Right lobe of liver (tissue), 6 donors: ENCODE measurements at regions not wholly inside any gene's neighbourhood (a gene's known extent, or its start where the extent isn't known, plus 50 kb on each side); places are given as distances from the start of the nearest gene placed in this dataset.

Source experiments
- ATAC-seq, 4 donors: fragments of 200-7000 bp; cut with Tn5 transposase; one replicate each; pipeline ENCODE4 v1.9.1; 2020; ENCODE audit warnings: mild to moderate bottlenecking in 4 of 4, moderate library complexity in 4 of 4
- DNase-seq, 3 donors: peaks; one replicate each; pipeline ENCODE4 v3.0.0-alpha.2; 2020
- H3K27ac ChIP-seq, 3 donors: fragments of 200-600 bp; one replicate each; pipeline ENCODE4 v1.8.0; 2022
- H3K27me3 ChIP-seq, 2 donors: fragments of 200-600 bp; one replicate each; pipeline ENCODE4 v1.8.0; 2022
- H3K36me3 ChIP-seq, 4 donors: fragments of 200-600 bp; sonication (generic) in 1 of 4; one replicate each; pipeline versions ENCODE4 v1.5.1 to v1.8.0; 2017 to 2022; ENCODE audit warnings: control low read depth in 1 of 4
- H3K4me1 ChIP-seq, 4 donors: fragments of 200-600 bp; sonication (generic) in 1 of 4; one replicate each; pipeline versions ENCODE4 v1.5.1 to v1.8.0; 2017 to 2022; ENCODE audit warnings: control low read depth in 1 of 4
- H3K4me3 ChIP-seq, 3 donors: fragments of 200-600 bp; one replicate each; pipeline ENCODE4 v1.8.0; 2022
- H3K9me3 ChIP-seq, 4 donors: fragments of 200-600 bp; sonication (generic) in 1 of 4; one replicate each; pipeline versions ENCODE4 v1.5.1 to v1.8.0; 2017 to 2022; ENCODE audit warnings: control low read depth in 1 of 4
- CTCF ChIP-seq, 4 donors: fragments of 200-600 bp in 3 of 4; fragments of 450-650 bp in 1 of 4; IDR thresholded peaks; one replicate each; pipeline versions ENCODE4 v1.5.1 to v1.8.0; 2016 to 2022; ENCODE audit warnings: antibody characterized with exemption in 4 of 4, mild to moderate bottlenecking in 2 of 4
- POLR2A ChIP-seq: fragments of 450-650 bp; IDR thresholded peaks from one replicate; pipeline ENCODE4 v1.6.1; 2017; ENCODE audit warnings: antibody characterized with exemption, mild to moderate bottlenecking
- WGBS: methylation state at CpG from one replicate; pipeline ENCODE4 v1.1.6; 2018; ENCODE audit warnings: low coverage, low lambda C conversion rate; ENCODE audit not compliant: insufficient coverage; ENCODE audit errors: missing lambda C conversion rate; 5-methylcytosine and 5-hydroxymethylcytosine counted together
- intact Hi-C, 2 donors: fragments of 100-400 bp; cut with DNase I; formaldehyde crosslinking; loops; one replicate each; pipeline versions ENCODE4 v1.11.2 to v1.14.1; 2022
- donor health status: DM: no; HTN: yes; CAD: no.
- donor health status: DM: no; HTN: no; CAD: no.
- donor health status: DM: no; HTN: no; CAD: no.
- donor health status: DM: no; HTN: yes; CAD: no.
- donor health status: DM: no; HTN: yes; CAD: no.

GRCh38 chr2:176388861-176389260 lies 119.6 kb downstream of the MTX2 start:
- TF ChIP-seq POLR2A, result no peak
- no peak for TF ChIP-seq CTCF (IDR thresholded peaks at IDR 0.05)
- H3K27me3 ChIP-seq, result no peaks in the 10 kb centered on the region
- DNase-seq, result no peak
- 72% methylated on average over 2 of the region's 3 CpGs for WGBS
- H3K9me3 ChIP-seq, result no peaks in the 10 kb centered on the region
- intact Hi-C loops, result no loop called here
- no peak overlapping the region for H3K27ac ChIP-seq
- no peak overlapping the region for H3K4me3 ChIP-seq
- no peak for ATAC-seq
- H3K4me1 ChIP-seq, result peaks cover 0 to 37% (median 12%) of the 10 kb centered on the region in 4 donors
- no peaks in the 10 kb centered on the region for H3K36me3 ChIP-seq

GRCh38 chr2:176390276-176391147 lies 121.3 kb downstream of the MTX2 start:
- WGBS, result 67% methylated on average over 5 of the region's 5 CpGs
- Histone ChIP-seq H3K27ac (peak overlapping the region in 1 of 3 donors; percentile 42), H3K9me3 (no peaks in the 10 kb centered on the region), H3K36me3 (no peaks in the 10 kb centered on the region), H3K4me1 (peaks cover 0 to 23% (median 7%) of the 10 kb centered on the region in 4 donors), H3K27me3 (no peaks in the 10 kb centered on the region), H3K4me3 (no peak overlapping the region)
- DNase-seq (no peak), ATAC-seq (no peak)
- intact Hi-C loops, result no loop called here
- no peak for TF ChIP-seq CTCF (IDR thresholded peaks at IDR 0.05)
- TF ChIP-seq POLR2A, result no peak

- ATAC-seq (peak; percentile 58 to 78 (median 65)), DNase-seq (no peak)
- Histone ChIP-seq H3K4me1 (peaks cover 0 to 17% (median 5%) of the 10 kb centered on the region in 4 donors), H3K27me3 (no peaks in the 10 kb centered on the region), H3K27ac (peak overlapping the region in 1 of 3 donors; percentile 42), H3K4me3 (no peak overlapping the region), H3K9me3 (no peaks in the 10 kb centered on the region), H3K36me3 (no peaks in the 10 kb centered on the region)
- TF ChIP-seq CTCF (IDR thresholded peaks at IDR 0.05), result no peak
- no peak for TF ChIP-seq POLR2A
- 90% methylated on average over 1 of the region's 1 CpG for WGBS
- intact Hi-C loops, result no loop called here
Measured at GRCh38 chr2:176391148-176391419, 121.8 kb downstream of the MTX2 start.

- Histone ChIP-seq H3K36me3 (no peaks in the 10 kb centered on the region), H3K9me3 (no peaks in the 10 kb centered on the region), H3K4me1 (peaks cover 0 to 15% (median 5%) of the 10 kb centered on the region in 4 donors), H3K4me3 (no peak overlapping the region), H3K27ac (no peak overlapping the region), H3K27me3 (no peaks in the 10 kb centered on the region)
- no peak for DNase-seq
- 80% methylated on average over 6 of the region's 6 CpGs for WGBS
- intact Hi-C loops, result no loop called here
- TF ChIP-seq POLR2A (no peak), CTCF (IDR thresholded peaks at IDR 0.05) (no peak)
- ATAC-seq, result no peak
Measured at GRCh38 chr2:176392249-176392648, 123.0 kb downstream of the MTX2 start.
